PFSK-1 (cell line): ENCODE measurements at regions not wholly inside any gene's neighbourhood (a gene's known extent, or its start where the extent isn't known, plus 50 kb on each side); places are given as distances from the start of the nearest gene placed in this dataset.

Experiments
- POLR2AphosphoS5 ChIP-seq: IDR thresholded peaks from 2 replicates; pipeline ENCODE4 v1.6.1; 2012; ENCODE audit warnings: low read depth, mild to moderate bottlenecking, control low read depth, low read length, moderate library complexity
- SIN3A ChIP-seq: IDR thresholded peaks from 2 replicates; pipeline ENCODE4 v1.6.1; 2012; ENCODE audit warnings: mild to moderate bottlenecking, low read length, moderate library complexity, borderline replicate concordance; ENCODE audit not compliant: insufficient read depth
- TF ChIP-seq, protein P1 (sequence below), 2 experiments: IDR thresholded peaks; 2 replicates each; pipeline versions ENCODE4 v1.6.1 to v1.8.0; 2011 to 2012; ENCODE audit warnings: low read depth in 2 of 2, low read length in 2 of 2, control low read depth in 1 of 2, inconsistent platforms in 1 of 2, mild to moderate bottlenecking in 1 of 2, moderate library complexity in 1 of 2; ENCODE audit not compliant: insufficient read depth in 1 of 2

DNA sequence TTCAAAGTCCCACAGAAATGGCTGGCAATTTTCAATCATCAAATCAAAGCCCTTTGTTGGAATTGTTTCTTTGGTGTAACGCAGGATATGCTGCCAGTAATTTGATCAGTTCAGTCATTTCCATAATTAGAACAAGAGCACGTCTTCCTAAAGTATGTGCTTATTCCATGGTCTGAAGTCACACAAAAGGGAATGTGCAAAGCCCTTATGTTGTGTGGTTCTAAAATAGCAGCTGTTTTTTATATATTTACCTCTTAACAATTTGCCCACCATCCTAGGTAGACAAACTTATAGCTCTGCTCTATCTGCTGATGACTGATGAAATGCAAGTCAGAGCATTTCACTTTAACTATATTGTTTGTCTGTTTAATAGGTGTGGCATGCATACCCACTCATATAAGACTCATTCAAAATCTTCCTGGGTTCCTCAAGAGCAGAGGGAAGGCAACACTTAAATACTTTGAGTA is 176.1 kb upstream of the SLC38A2 start:
- TF ChIP-seq POLR2AphosphoS5: no peak
- no peak for TF ChIP-seq SIN3A
- TF ChIP-seq, protein P1, sequence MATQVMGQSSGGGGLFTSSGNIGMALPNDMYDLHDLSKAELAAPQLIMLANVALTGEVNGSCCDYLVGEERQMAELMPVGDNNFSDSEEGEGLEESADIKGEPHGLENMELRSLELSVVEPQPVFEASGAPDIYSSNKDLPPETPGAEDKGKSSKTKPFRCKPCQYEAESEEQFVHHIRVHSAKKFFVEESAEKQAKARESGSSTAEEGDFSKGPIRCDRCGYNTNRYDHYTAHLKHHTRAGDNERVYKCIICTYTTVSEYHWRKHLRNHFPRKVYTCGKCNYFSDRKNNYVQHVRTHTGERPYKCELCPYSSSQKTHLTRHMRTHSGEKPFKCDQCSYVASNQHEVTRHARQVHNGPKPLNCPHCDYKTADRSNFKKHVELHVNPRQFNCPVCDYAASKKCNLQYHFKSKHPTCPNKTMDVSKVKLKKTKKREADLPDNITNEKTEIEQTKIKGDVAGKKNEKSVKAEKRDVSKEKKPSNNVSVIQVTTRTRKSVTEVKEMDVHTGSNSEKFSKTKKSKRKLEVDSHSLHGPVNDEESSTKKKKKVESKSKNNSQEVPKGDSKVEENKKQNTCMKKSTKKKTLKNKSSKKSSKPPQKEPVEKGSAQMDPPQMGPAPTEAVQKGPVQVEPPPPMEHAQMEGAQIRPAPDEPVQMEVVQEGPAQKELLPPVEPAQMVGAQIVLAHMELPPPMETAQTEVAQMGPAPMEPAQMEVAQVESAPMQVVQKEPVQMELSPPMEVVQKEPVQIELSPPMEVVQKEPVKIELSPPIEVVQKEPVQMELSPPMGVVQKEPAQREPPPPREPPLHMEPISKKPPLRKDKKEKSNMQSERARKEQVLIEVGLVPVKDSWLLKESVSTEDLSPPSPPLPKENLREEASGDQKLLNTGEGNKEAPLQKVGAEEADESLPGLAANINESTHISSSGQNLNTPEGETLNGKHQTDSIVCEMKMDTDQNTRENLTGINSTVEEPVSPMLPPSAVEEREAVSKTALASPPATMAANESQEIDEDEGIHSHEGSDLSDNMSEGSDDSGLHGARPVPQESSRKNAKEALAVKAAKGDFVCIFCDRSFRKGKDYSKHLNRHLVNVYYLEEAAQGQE (IDR thresholded peaks at IDR 0.05; ENCODE audit: insufficient read depth in 1 of 2, low read depth in 2 of 2, low read length in 2 of 2): no peak
